Inferior parietal cortex (tissue), 1 donor: ENCODE measurements at regions not wholly inside any gene's neighbourhood (a gene's known extent, or its start where the extent isn't known, plus 50 kb on each side); places are given as distances from the start of the nearest gene placed in this dataset.

ENCODE experiments used
- DNase-seq: peaks from one replicate; pipeline ENCODE4 v3.0.0-alpha.2; 2016; ENCODE audit errors: extremely low spot score

- DNase-seq, result no peak
Measured at GRCh38 chr17:13736916-13737315, 135.2 kb upstream of the HS3ST3A1 start.

DNA sequence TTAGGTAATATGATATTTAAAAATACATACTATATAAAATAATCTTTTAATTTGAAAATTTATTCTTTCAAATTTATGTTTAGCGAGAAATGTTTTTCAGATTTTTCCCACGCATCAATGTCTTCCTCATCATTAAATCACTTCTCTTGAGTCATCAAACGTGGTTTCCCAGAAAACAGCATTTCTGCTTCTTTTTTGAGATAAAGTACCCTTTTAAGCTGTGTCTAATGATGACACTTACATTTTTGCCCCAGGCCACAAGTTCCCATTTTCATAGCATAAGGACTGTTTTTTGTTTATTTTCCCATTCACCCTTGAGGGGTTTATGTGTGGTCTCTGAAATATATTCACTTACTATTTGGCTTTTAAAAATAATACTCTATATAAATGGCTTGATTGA, 139.0 kb upstream of the HS3ST3A1 start:
- no peak for DNase-seq

DNA sequence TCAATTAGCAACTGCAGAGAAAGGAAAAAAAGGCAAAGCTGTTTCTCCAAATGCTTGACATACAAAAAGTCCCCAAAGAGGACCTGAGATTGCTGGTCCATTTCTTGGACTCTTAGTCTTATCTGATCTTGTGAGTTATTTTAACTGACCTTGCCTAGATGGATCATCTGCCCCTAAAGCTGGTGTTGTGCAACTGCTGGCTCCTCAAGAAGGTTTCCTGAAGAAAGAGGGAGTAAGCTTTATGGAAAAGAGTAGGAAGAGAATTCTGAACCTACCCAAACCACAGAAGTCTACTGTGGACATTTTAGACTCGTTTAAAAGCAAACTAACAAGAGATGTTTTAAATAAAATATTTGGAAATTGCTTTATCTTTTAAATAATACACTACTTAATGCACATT, 140.0 kb upstream of the HS3ST3A1 start:
- no peak for DNase-seq

DNA sequence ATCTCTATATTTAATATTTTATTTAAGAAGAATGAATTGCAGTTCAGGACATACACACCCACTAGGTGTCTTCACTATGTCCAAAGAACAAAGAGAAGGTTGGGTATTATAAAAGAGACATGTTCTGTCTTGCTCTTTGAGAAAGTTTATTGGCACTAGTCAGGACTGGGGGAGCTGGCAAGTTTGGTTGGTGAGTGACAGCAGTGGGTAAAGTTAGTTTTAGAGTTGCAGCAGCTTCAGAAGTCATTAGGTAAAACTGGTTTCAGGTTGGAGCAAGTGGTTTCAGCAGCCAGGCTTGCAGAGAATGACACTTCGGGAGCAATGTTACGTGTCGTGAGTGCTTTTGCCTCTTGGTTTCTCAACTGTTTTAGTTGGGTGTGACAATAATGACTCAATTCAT, 142.2 kb upstream of the HS3ST3A1 start:
- no peak for DNase-seq

DNA sequence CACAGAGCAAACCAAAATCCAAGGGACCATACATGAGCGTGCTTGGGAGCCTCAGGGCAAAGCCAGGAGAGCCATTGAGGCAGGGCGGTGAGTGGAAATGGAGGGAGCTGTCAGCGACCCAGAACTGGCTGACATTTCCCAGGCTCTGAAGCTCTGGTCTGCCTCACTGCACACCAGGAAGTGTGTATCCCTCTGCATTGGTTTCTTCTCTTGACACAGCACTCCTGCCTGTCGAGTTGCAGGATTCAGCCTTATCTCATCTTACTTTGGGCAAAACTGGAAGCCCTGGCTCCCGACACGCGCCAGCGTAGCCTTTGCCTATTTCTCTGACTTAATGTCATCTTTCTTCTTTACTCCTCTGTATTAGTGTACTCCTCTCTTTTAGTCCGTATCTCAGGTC, 144.7 kb upstream of the HS3ST3A1 start:
- DNase-seq, result no peak

DNA sequence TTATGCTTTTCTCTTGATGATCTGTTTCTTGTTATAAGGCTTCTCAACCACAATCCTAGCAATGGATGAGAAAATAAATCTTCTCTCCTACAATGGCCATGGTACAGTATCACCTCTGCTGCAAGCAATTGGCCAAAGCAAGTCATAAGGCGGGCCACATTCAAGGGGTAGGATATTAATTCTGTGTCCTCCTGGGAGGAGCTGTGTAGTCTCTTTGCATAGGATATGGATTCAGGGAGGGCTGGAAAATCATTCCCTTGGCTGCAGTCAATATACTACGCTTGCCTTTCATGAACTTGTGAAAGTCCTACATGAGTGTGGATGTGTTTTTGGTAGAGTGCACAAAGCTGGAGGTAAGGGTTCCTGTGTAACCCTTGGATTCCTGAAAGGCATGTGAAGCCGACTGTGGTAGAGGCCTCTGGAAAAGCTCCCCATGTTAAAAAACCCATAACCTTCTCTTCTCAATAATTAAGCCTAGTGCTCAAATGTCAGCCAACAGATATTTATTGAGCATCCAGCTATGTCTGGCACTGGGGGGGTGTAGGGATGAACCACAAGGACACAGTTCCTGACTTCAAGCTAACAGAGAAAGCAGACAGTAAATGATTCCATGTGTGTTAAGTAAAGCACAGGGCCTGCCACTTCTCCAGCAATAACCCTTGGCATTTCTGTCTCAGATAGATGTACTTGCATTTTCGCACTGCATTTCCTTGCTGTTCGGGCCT, 147.6 kb upstream of the HS3ST3A1 start:
- DNase-seq, result no peak

- DNase-seq, result no peak
Measured at GRCh38 chr17:13749891-13750235, 148.1 kb upstream of the HS3ST3A1 start.

DNA sequence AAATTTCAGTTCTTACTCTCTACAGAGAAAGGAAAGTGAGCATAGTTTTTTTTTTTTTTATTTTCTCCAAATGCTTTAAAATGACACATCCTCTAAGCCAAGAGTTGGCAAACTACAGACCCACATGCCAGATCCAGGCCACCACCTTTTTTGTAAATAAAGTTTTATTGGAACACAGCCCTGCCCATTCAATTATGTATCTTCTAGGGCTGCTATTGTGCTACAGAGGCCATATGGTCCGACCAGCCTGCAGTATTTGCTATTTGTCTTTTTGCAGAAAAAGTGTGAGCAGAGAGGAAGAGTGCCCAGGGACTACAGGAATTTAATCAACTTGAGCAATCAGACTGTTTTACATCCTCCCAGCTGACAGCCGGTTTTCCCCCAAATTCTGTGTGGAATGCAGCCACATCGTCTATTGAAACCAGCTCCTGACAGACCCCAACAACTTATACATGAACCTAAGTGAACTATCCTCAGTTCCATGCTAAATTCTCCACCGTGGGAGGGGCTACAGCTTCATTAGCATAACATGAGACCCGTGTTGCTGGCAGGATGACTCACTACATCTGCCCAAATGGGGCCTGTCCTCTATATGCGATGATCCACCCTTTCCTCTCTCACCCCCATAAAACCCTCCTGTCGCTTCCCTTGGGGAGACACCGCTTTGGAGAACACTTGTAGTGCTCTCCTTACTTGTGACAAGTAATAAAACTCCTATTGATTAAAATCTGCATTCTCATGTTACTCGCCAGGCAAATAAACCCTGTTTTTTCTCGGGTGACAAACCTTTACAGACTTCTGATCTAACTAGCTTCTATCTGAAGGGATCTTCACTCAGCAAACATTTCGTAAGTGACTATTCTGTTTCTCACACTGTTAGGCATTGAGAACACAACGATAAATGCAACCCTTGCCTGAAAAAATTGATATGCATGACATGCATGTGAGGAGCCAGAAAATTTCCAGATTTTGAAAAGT, 149.4 kb upstream of the HS3ST3A1 start:
- no peak for DNase-seq

DNA sequence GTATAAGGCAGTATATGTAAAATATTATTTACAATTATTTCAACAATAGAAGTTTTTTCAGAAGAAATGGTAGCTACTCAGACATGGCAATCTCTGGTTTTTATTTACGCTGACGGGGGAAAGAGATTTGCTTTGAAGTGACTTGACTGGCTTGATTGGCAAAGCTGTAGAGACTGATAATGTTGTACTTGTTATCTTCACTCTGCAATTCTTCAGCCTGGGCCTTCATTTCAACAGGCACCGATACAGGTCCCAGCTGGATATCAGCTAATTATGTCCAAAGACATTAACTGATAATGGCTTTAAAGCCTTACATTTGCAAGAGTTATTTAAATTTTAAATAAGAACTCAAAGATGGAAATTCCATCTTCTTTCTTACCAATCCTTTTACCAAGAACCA, 151.4 kb upstream of the HS3ST3A1 start:
- DNase-seq, result no peak

GRCh38 chr17:13753771-13754170, 152.0 kb upstream of the HS3ST3A1 start:
- DNase-seq, result no peak

- no peak for DNase-seq
Measured at GRCh38 chr17:13755851-13756250, 154.1 kb upstream of the HS3ST3A1 start.

GRCh38 chr17:13756763-13757162, 155.0 kb upstream of the HS3ST3A1 start:
- no peak for DNase-seq

GRCh38 chr17:13757871-13758270, 156.1 kb upstream of the HS3ST3A1 start:
- DNase-seq, result no peak

GRCh38 chr17:13759518-13760335, 158.0 kb upstream of the HS3ST3A1 start:
- DNase-seq, result no peak

GRCh38 chr17:13761038-13761603, 159.4 kb upstream of the HS3ST3A1 start:
- no peak for DNase-seq

GRCh38 chr17:13765701-13766100, 164.0 kb upstream of the HS3ST3A1 start:
- DNase-seq, result no peak

GRCh38 chr17:13770702-13771101, 169.0 kb upstream of the HS3ST3A1 start:
- no peak for DNase-seq

GRCh38 chr17:13775450-13775849, 173.7 kb upstream of the HS3ST3A1 start:
- DNase-seq, result no peak

GRCh38 chr17:13776027-13776551, 174.4 kb upstream of the HS3ST3A1 start:
- no peak for DNase-seq

DNA sequence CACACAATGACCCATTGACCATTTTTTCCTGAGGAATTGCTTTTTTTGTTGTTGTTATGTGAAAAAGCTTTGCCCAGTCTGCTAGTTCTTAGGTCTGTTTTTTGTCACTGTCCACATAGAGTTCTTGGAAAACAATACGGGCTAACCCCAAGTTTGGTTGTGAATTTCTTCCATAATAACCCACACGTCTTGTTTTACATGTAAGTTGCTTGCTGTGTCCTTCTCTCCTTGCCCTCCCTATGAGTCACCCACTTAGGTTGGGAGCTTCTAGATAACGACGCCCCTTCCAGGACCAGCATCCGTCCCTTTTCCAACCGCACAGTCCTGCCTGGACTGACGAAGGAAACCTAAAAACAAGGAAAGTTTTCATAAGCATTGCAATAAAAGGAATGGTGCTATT, 175.3 kb upstream of the HS3ST3A1 start:
- DNase-seq, result no peak

- DNase-seq, result no peak
Measured at GRCh38 chr17:13784434-13785095, 182.8 kb upstream of the HS3ST3A1 start.
